Lower leg skin (tissue), 4 donors: ENCODE measurements at regions not wholly inside any gene's neighbourhood (a gene's known extent, or its start where the extent isn't known, plus 50 kb on each side); places are given as distances from the start of the nearest gene placed in this dataset.

ENCODE experiments used
- DNase-seq, 2 donors: peaks; one replicate each; pipeline ENCODE4 v3.0.0-alpha.2; 2019; ENCODE audit warnings: low spot score in 2 of 2
- H3K4me3 ChIP-seq: fragments of 200-600 bp; sonication (generic); 2 replicates; pipeline ENCODE4 v1.5.1; 2017; ENCODE audit warnings: mild to moderate bottlenecking, low read depth; ENCODE audit not compliant: poor library complexity, severe bottlenecking
- POLR2A ChIP-seq, 2 donors: fragments of 450-650 bp; IDR thresholded peaks; one replicate each; pipeline ENCODE4 v1.6.1; 2016 to 2017; ENCODE audit warnings: antibody characterized with exemption in 2 of 2, mild to moderate bottlenecking in 1 of 2, moderate library complexity in 1 of 2
- WGBS, 2 donors: methylation state at CpG; one replicate each; pipeline ENCODE4 v1.1.5; 2018; 5-methylcytosine and 5-hydroxymethylcytosine counted together
- intact Hi-C: fragments of 100-400 bp; cut with DNase I; formaldehyde crosslinking; loops from one replicate; pipeline ENCODE4 v1.15.0; 2023; ENCODE audit warnings: low total_unique reads
- TF ChIP-seq, protein P1 (sequence below), 3 donors: fragments of 450-650 bp; IDR thresholded peaks; one replicate each; pipeline ENCODE4 v1.5.1; 2016; ENCODE audit warnings: antibody characterized with exemption in 3 of 3, mild to moderate bottlenecking in 3 of 3, moderate library complexity in 2 of 3

GRCh38 chr5:15260356-15261268 is 239.4 kb upstream of the FBXL7 start:
- intact Hi-C loops, result no loop called here
- no peak overlapping the region for H3K4me3 ChIP-seq
- DNase-seq, result no peak
- TF ChIP-seq POLR2A (IDR thresholded peaks at IDR 0.05), result no peak
- TF ChIP-seq, protein P1, sequence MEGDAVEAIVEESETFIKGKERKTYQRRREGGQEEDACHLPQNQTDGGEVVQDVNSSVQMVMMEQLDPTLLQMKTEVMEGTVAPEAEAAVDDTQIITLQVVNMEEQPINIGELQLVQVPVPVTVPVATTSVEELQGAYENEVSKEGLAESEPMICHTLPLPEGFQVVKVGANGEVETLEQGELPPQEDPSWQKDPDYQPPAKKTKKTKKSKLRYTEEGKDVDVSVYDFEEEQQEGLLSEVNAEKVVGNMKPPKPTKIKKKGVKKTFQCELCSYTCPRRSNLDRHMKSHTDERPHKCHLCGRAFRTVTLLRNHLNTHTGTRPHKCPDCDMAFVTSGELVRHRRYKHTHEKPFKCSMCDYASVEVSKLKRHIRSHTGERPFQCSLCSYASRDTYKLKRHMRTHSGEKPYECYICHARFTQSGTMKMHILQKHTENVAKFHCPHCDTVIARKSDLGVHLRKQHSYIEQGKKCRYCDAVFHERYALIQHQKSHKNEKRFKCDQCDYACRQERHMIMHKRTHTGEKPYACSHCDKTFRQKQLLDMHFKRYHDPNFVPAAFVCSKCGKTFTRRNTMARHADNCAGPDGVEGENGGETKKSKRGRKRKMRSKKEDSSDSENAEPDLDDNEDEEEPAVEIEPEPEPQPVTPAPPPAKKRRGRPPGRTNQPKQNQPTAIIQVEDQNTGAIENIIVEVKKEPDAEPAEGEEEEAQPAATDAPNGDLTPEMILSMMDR (IDR thresholded peaks at IDR 0.05), result no peak
- 33 to 46% methylated on average over 7 of the region's 7 CpGs for WGBS, 2 donors

DNA sequence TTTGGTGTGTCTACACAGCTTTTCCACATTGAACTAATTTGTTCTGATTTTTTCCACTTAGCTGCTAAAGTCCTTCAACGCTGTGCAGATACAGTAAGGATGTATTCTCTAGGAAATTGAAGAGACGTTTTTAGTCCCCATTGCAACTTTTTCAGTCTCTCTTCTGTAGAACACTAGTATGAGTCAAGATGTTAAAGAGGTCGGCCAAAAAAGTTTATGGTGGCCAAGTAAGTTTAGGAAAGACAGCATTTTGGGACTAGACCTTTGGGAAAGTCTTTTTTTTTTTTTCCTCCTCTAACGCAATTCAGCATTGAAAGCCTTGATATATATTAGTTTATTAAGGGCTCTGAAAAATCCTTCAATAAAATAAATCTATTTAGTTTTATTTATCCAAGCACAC is 243.5 kb upstream of the FBXL7 start:
- 60 to 65% methylated on average over 4 of the region's 4 CpGs for WGBS, 2 donors
- intact Hi-C loops, result no loop called here
- TF ChIP-seq, protein P1 (IDR thresholded peaks at IDR 0.05), result no peak
- TF ChIP-seq POLR2A (IDR thresholded peaks at IDR 0.05), result no peak
- no peak for DNase-seq
- no peak overlapping the region for H3K4me3 ChIP-seq

GRCh38 chr5:15255576-15255975 is 244.4 kb upstream of the FBXL7 start:
- intact Hi-C loops, result no loop called here
- WGBS, 2 donors, result 54% methylated on average over 2 of the region's 2 CpGs
- no peak for DNase-seq
- TF ChIP-seq POLR2A (IDR thresholded peaks at IDR 0.05), result no peak
- TF ChIP-seq, protein P1 (IDR thresholded peaks at IDR 0.05), result no peak
- H3K4me3 ChIP-seq, result no peak overlapping the region

- DNase-seq, result no peak
- 76 to 81% methylated on average over 3 of the region's 3 CpGs for WGBS, 2 donors
- H3K4me3 ChIP-seq, result no peak overlapping the region
- intact Hi-C loops, result no loop called here
- TF ChIP-seq, protein P1 (IDR thresholded peaks at IDR 0.05), result no peak
- no peak for TF ChIP-seq POLR2A (IDR thresholded peaks at IDR 0.05)
These were observed 245.4 kb upstream of the FBXL7 start for GRCh38 chr5:15254607-15255006.

DNA sequence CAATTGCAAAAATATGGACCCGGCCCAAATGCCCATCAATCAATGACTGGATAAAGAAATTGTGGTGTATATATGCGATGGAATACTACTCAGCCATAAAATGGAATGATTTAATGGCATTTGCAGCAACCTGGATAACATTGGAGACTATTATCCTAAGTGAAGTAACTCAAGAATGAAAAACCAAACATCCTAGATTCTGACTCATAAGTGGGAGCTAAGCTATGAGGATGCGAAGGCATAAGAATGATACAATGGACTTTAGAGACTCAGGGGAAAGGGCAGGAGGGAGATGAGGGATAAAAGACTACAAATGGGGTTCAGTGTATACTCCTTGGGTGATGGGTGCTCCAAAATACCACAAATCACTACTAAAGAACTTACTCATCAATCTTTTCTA is 247.6 kb upstream of the FBXL7 start:
- intact Hi-C loops, result no loop called here
- DNase-seq, result no peak
- no peak for TF ChIP-seq POLR2A (IDR thresholded peaks at IDR 0.05)
- TF ChIP-seq, protein P1 (IDR thresholded peaks at IDR 0.05), result no peak
- no peak overlapping the region for H3K4me3 ChIP-seq
- 91 to 99% methylated on average over 3 of the region's 3 CpGs for WGBS, 2 donors
